ENCODE measurements at regions not wholly inside any gene's neighbourhood (a gene's known extent, or its start where the extent isn't known, plus 50 kb on each side); places are given as distances from the start of the nearest gene placed in this dataset.

DNA sequence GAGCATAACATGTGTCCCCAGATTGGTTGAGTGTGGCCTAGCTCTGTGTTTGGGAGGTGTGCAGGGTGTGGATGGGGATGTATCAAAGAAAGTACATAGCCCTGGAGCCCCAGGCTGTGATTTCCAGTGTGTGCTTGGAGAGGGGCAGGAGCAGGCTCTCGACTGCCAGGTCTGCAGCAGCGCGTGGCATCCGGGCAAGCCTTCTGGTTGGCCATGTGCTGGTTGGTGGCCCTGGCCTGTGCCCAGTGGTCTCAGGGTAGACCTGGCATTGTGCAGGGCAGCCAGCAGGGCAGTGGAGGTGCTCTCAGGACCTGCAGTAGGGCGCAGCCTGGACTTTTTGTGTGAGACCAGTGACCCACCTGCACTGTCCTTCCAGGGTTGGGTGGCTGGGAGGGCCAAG lies 231.5 kb downstream of the UBE3A start:
- no peak for ATAC-seq
- no peak overlapping the region for H3K4me3 Mint-ChIP-seq
- no peaks in the 10 kb centered on the region for H3K4me1 Mint-ChIP-seq
- no peaks in the 10 kb centered on the region for H3K9me3 Mint-ChIP-seq
- no peaks in the 10 kb centered on the region for H3K27me3 Mint-ChIP-seq
- H3K27ac Mint-ChIP-seq, result no peak overlapping the region
- H3K36me3 Mint-ChIP-seq, result no peaks in the 10 kb centered on the region

DNA sequence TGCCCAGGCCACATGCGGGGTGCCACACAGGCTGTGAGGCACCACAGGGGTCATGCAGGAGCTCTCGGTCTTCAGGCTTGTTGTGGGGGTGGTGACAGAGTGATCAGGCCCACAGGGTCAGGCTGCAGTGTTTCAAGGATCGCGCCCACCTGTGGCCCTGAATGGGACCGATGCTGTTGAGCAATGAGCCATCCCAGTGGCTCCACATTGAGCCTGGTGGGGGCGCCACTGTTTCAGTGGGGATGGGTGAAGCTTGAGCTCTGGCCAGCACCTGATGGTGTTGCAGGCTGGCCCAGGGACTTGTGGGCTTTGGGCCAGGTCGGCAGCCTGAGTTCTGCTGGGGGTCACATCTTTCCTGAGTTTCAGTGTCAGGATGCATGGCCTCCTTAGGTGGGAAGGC lies 230.1 kb downstream of the UBE3A start:
- no peaks in the 10 kb centered on the region for H3K36me3 Mint-ChIP-seq
- no peaks in the 10 kb centered on the region for H3K9me3 Mint-ChIP-seq
- H3K27ac Mint-ChIP-seq, result no peak overlapping the region
- no peaks in the 10 kb centered on the region for H3K4me1 Mint-ChIP-seq
- ATAC-seq, result no peak
- no peaks in the 10 kb centered on the region for H3K27me3 Mint-ChIP-seq
- no peak overlapping the region for H3K4me3 Mint-ChIP-seq

DNA sequence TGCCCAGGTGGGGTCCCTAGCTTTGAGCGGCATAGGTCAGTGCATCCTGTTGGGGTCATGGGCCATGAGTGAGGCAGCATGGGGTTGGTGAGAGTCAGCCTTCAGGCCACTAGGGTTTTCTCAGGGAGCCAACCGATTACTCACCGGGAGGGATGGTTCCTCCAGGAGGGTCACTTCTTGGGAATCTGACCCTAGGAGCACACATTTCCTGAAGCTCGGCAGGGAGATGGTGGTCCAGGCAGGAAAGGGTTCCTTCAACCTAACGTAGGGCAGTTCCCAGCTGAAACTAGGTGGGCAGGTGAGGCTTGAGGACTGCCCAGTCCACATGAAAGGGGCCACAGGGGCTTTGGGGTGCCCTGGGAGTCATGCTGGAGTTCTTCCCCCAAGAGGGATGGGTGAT lies 218.0 kb downstream of the UBE3A start:
- H3K4me3 Mint-ChIP-seq, result no peak overlapping the region
- no peaks in the 10 kb centered on the region for H3K27me3 Mint-ChIP-seq
- no peaks in the 10 kb centered on the region for H3K4me1 Mint-ChIP-seq
- no peak overlapping the region for H3K27ac Mint-ChIP-seq
- ATAC-seq, result no peak
- no peaks in the 10 kb centered on the region for H3K36me3 Mint-ChIP-seq
- H3K9me3 Mint-ChIP-seq, result peaks cover 4% of the 10 kb centered on the region

DNA sequence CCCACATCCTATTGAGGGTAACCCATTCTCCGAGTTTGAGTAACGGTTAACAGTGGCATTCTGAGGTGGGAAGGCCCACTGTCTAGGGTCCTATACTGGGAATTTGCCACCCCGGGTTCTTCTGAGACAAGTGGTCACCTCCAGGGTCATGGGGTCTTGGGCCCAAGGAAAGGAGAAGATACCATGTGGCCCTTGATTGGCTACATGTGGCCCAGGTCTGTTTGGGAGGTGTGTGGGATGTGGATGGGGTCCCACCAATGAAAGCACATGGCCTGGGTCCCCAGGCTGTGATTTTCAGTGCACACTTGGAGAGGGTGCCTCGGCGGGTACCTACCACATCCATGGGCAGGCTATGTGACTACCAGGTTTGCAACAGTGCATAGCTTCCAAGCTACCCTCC lies 214.4 kb downstream of the UBE3A start:
- no peak overlapping the region for H3K4me3 Mint-ChIP-seq
- H3K27me3 Mint-ChIP-seq, result no peaks in the 10 kb centered on the region
- H3K4me1 Mint-ChIP-seq, result no peaks in the 10 kb centered on the region
- peaks cover 4% of the 10 kb centered on the region for H3K9me3 Mint-ChIP-seq
- H3K27ac Mint-ChIP-seq, result no peak overlapping the region
- H3K36me3 Mint-ChIP-seq, result no peaks in the 10 kb centered on the region
- ATAC-seq, result no peak

DNA sequence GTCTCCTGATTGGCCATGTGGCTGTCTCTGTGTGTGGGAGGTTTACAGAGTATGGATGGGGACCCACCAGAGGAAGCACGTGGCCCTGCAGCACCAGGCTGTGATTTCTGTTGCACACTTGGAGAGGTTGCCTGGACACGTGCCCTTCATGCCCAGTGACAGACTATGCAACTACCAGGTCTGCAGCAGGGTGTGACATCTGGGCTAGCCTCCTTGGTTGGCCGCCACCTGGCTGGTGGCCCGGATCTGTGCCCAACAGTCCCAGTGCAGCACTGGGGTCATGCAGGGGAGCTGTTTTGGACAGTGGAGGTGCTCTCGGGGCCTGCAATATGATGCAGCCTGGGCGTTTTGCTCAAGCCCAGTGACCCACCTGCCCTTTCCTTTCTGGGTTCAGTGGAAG lies 212.5 kb downstream of the UBE3A start:
- Mint-ChIP-seq H3K4me3 (no peak overlapping the region), H3K27ac (no peak overlapping the region), H3K36me3 (no peaks in the 10 kb centered on the region), H3K27me3 (no peaks in the 10 kb centered on the region), H3K4me1 (no peaks in the 10 kb centered on the region), H3K9me3 (peaks cover 6% of the 10 kb centered on the region)
- ATAC-seq, result no peak

DNA sequence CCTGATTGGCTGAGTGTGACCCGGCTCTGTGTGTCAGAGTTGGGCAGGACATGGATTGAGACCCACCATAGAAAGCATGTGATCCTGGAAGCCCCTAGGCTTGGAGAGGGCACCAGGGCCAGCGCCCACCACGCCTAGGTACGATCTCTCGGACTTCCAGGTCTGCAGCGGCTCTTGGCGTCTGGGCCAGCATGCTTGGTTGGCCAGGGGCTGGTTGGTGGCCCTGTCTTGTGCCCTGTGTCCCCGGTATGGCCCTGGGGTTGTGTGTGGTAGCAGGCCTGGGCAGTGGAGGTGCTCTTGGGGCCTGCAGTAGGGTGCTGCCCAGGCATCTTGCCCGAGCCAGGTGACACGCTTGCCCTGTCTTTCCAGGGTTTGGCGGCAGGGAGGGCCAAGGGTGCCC lies 210.6 kb downstream of the UBE3A start:
- Mint-ChIP-seq H3K4me1 (no peaks in the 10 kb centered on the region), H3K4me3 (no peak overlapping the region), H3K27ac (no peak overlapping the region), H3K9me3 (peaks cover 3% of the 10 kb centered on the region), H3K36me3 (no peaks in the 10 kb centered on the region), H3K27me3 (no peaks in the 10 kb centered on the region)
- no peak for ATAC-seq

DNA sequence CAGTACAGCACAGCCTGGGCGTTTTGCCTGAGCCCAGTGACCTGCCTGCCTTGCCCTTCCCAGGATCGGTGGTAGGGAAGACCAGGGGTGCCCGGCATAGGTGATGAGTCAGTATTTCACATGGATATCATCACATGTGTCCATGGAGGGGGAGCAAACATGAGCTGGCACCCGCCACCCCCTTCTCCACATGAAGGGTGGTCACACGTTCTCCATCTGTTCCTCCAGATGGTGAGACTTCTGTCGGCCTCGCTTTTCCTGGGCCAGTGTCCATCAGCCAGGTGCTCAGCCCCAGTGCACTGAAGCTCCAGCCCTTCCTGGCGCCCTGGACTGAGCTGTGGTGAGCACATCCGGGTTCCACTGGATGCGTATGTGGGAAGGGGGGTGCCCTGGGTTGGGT lies 208.4 kb downstream of the UBE3A start:
- Mint-ChIP-seq H3K36me3 (no peaks in the 10 kb centered on the region), H3K27me3 (no peaks in the 10 kb centered on the region), H3K4me1 (no peaks in the 10 kb centered on the region), H3K4me3 (no peak overlapping the region), H3K9me3 (peaks cover 3% of the 10 kb centered on the region), H3K27ac (no peak overlapping the region)
- no peak for ATAC-seq

DNA sequence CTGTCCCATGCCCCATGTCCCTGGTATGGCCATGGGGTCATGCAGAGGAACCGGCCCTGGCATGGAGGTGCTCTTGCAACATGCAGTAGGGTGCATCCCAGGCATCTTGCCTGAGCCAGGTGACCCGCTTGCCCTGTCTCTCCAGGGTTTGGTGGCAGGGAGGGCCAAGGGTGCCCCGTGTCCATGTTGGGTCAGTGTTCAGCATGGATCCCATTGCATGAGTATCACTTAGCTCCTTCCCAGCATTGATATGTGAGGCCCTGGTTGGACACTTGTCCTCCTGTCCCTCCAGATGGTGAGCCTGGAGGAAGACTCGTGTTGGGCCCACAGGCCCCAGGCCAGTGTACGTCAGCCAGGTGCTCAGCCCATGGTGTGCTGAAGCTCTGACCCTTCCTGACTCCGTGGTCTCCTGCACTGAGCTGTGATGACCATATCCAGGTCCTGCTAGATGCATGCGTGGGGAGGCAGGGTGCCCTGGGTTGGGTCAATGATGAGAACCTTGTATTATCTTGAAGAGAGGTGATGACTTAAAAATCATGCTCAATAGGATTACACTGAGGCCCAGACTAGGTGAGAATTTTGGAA lies 205.0 kb downstream of the UBE3A start:
- no peaks in the 10 kb centered on the region for H3K27me3 Mint-ChIP-seq
- no peaks in the 10 kb centered on the region for H3K4me1 Mint-ChIP-seq
- H3K9me3 Mint-ChIP-seq, result peaks cover 3% of the 10 kb centered on the region
- no peaks in the 10 kb centered on the region for H3K36me3 Mint-ChIP-seq
- H3K4me3 Mint-ChIP-seq, result no peak overlapping the region
- no peak for ATAC-seq
- H3K27ac Mint-ChIP-seq, result no peak overlapping the region

DNA sequence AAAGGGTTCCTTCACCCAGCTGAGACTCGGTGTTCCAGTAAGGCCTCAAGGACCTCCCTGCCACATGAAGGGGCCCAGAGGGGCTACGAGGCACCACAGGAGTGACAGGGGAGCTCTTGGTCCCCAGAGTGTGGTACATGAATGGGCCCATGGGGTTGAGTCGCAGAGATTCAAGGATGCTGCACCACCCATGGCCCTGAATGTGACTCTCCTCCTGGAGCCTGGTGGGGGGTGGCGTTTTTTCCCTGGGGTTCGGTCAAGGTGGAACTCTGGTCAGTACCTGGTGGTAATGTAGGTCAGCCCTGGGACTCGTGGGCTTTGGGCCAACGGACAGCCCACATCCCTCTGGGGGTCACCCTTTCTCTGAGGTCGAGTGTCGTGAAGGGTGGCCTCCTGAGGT lies 204.0 kb downstream of the UBE3A start:
- Mint-ChIP-seq H3K4me3 (no peak overlapping the region), H3K36me3 (no peaks in the 10 kb centered on the region), H3K27me3 (no peaks in the 10 kb centered on the region), H3K4me1 (no peaks in the 10 kb centered on the region), H3K27ac (no peak overlapping the region), H3K9me3 (peaks cover 1% of the 10 kb centered on the region)
- no peak for ATAC-seq

DNA sequence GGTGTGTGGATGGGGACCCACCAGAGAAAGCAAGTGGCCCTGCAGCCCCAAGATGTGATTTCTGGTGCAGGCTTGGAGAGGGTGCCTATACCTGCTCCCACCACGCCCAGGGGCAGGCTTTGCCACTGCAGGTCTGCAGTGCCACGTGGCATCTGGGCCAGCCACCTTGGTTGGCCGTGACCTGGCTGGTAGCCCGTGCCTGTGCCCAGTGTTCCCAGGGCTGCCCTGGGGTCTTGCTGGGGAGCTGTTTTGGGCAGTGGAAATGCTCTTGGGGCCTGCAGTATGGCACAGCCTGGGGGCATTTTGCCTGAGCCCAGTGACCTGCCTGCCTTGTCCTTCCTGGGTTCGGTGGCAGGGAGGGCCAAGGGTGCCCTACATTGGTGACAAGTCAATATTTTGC lies 203.4 kb downstream of the UBE3A start:
- Mint-ChIP-seq H3K9me3 (no peaks in the 10 kb centered on the region), H3K36me3 (no peaks in the 10 kb centered on the region), H3K4me1 (no peaks in the 10 kb centered on the region), H3K27ac (no peak overlapping the region), H3K4me3 (no peak overlapping the region), H3K27me3 (no peaks in the 10 kb centered on the region)
- ATAC-seq, result no peak

DNA sequence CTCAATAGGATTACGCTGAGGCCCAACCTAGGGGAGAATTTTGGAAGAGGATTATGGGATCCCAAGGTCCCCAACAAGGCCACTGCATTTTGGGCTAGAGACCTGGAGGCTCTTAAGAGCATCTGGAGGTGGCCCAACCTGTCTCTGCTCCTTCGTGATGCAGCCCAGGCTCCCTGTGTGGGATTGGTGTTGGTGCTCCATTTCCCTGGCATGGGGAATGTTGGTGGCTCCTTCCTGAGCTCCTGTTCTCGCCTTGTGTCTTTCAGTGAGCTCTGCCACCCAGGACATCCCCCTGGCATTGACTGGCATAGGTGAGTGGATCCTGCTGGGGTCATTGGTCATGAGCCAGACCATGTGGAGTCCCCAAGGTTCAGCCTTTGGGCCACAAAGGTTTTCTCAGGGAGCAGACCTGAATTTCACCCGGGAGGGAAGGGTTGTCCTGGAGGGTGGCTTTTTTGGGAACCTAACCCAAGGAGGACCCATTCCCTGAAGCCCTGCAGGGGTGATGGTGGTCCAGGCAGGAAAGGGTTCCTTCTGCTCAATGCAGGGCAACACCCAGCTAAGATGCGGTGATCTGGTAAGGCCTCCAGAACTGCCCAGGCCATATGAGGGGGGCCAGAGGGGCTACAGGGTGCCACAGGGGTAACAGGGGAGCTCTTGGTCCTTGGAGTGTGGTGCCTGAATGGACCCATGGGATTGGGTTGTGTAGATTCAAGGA lies 202.5 kb downstream of the UBE3A start:
- no peak overlapping the region for H3K27ac Mint-ChIP-seq
- no peaks in the 10 kb centered on the region for H3K4me1 Mint-ChIP-seq
- H3K9me3 Mint-ChIP-seq, result no peaks in the 10 kb centered on the region
- ATAC-seq, result no peak
- no peak overlapping the region for H3K4me3 Mint-ChIP-seq
- no peaks in the 10 kb centered on the region for H3K36me3 Mint-ChIP-seq
- H3K27me3 Mint-ChIP-seq, result no peaks in the 10 kb centered on the region

DNA sequence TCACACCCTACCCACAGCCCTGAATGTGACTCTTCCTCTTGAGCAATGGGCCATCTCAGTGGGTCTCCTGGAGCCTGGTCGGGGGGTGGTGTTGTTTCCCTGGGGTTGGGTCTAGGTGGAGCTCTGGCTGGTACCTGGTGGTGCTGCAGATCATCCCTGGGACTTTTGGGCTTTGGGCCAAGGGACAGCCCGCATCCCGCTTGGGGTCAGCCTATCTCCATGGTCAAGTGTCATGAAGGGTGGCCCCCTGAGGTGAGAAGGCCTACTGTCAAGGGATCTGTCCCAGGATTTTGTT lies 202.0 kb downstream of the UBE3A start:
- H3K4me1 Mint-ChIP-seq, result no peaks in the 10 kb centered on the region
- ATAC-seq, result no peak
- H3K4me3 Mint-ChIP-seq, result no peak overlapping the region
- no peaks in the 10 kb centered on the region for H3K27me3 Mint-ChIP-seq
- H3K36me3 Mint-ChIP-seq, result no peaks in the 10 kb centered on the region
- no peaks in the 10 kb centered on the region for H3K9me3 Mint-ChIP-seq
- no peak overlapping the region for H3K27ac Mint-ChIP-seq

DNA sequence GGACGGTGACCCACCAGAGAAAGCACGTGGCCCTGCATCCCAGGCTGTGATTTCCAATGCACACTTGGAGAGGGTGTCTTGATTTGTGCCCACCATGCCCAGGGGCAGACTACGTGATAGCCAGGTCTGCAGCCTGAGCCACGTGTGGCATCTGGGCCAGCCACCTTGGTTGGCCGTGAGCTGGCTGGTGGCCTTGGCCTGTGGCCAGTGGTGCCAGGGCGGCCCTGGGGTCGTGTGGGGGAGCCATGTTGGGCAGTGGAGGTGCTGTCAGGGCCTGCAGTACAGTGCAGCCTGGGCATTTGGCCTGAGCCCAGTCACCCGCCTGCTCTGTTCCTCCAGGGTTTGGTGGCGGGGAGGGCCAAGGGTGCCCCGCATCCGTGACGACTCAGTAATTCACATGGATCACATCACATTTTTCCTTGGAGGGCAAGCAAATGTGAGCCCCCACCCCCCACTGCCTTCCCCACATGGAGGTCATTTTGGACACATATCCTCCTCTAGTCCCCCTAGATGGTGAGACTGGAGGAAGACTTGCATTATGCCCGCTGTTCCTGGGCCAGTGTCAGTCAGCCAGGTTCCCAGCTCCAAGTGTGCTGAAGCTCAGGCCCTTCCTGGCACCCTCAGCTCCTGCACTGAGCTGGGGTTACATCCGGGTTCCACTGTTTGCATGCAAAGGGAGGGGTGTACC lies 201.4 kb downstream of the UBE3A start:
- no peak overlapping the region for H3K27ac Mint-ChIP-seq
- no peaks in the 10 kb centered on the region for H3K9me3 Mint-ChIP-seq
- H3K4me3 Mint-ChIP-seq, result no peak overlapping the region
- ATAC-seq, result no peak
- no peaks in the 10 kb centered on the region for H3K36me3 Mint-ChIP-seq
- H3K4me1 Mint-ChIP-seq, result no peaks in the 10 kb centered on the region
- no peaks in the 10 kb centered on the region for H3K27me3 Mint-ChIP-seq

DNA sequence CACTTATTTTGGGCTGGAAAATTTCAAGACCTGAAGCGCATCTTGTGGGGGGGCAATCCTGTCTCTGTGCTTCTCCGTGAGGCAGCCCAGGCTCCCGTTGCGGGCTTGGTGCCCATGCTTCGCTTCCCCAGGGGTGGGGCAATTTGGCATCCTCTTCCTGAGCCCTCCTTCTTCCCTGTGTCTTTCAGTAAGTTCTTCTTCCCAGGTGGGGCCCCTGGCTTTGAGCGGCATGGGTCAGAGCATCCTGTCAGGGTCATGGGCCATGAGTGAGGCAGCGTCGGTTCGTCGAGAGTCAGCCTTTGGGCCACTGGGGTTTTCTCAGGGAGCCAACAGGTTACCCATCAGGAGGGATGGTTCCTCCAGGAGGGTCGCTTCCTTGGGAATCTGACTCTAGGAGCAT lies 200.7 kb downstream of the UBE3A start:
- no peaks in the 10 kb centered on the region for H3K4me1 Mint-ChIP-seq
- no peaks in the 10 kb centered on the region for H3K9me3 Mint-ChIP-seq
- no peaks in the 10 kb centered on the region for H3K27me3 Mint-ChIP-seq
- no peaks in the 10 kb centered on the region for H3K36me3 Mint-ChIP-seq
- H3K4me3 Mint-ChIP-seq, result no peak overlapping the region
- ATAC-seq, result no peak
- H3K27ac Mint-ChIP-seq, result no peak overlapping the region

DNA sequence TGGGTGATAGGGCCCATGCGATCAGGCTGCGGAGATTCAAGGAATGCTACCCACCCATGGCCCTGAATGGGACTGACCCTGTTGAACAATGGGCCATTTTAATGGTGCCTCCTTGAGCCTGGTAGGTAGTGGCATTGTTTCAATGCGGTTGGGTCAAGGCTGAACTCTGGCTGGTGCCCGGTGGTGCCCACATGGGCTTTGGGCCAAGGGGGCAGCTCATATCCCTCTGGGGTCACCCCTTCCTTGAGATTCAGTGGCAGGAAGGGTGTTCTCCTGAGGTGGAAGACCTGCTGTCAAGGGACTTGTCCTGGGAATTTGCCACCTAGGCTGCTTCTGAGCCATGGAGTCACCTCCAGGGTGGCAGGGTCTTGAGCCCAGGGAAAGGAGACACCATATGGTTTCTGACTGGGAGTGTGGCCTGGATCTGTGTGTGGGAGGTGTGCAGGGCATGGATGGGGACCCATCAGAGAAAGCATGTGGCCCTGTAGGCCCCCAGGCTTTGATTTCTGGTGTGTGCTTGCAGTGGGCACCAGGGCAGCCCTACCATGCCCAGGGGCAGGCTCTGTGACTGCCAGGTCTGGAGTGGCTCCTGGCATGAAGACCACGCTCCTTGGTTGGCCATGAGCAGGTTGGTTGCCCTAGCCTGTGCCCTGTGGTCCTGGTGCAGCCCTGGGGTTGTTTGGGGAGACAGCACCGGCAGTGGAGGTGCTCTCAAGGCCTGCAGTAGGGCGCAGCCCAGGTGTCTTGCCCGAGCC lies 199.9 kb downstream of the UBE3A start:
- H3K9me3 Mint-ChIP-seq, result peaks cover 3% of the 10 kb centered on the region
- H3K27ac Mint-ChIP-seq, result no peak overlapping the region
- H3K27me3 Mint-ChIP-seq, result no peaks in the 10 kb centered on the region
- no peak for ATAC-seq
- H3K4me3 Mint-ChIP-seq, result no peak overlapping the region
- no peaks in the 10 kb centered on the region for H3K36me3 Mint-ChIP-seq
- H3K4me1 Mint-ChIP-seq, result no peaks in the 10 kb centered on the region

Data from stimulated activated memory B cell treated with anti-CD40 and anti-IgM and Interleukin-4, amounts not matched to agents 10 μg/mL and 1 μg/mL and 100 μg/mL, for 72 hours (primary cell).